GM12873 (cell line): ENCODE measurements at regions not wholly inside any gene's neighbourhood (a gene's known extent, or its start where the extent isn't known, plus 50 kb on each side); places are given as distances from the start of the nearest gene placed in this dataset.

Source experiments
- CTCF ChIP-seq: IDR thresholded peaks from 2 replicates; pipeline ENCODE4 v1.5.1; 2012; ENCODE audit warnings: low read depth, mild to moderate bottlenecking, moderate library complexity, low read length, control low read depth; ENCODE audit not compliant: insufficient read depth; ENCODE audit errors: missing control alignments

GRCh38 chr9:28086881-28087280 is 513.6 kb upstream of the C9orf72 start:
- no peak for TF ChIP-seq CTCF

- TF ChIP-seq CTCF, result no peak
Observed at GRCh38 chr9:28092981-28093936, 520.0 kb upstream of the C9orf72 start.

GRCh38 chr9:28101509-28101908 is 528.2 kb upstream of the C9orf72 start:
- TF ChIP-seq CTCF, result no peak

GRCh38 chr9:28105001-28105400 is 531.7 kb upstream of the C9orf72 start:
- no peak for TF ChIP-seq CTCF

- no peak for TF ChIP-seq CTCF
Observed at GRCh38 chr9:28120184-28120583, 546.9 kb upstream of the C9orf72 start.

GRCh38 chr9:28120626-28121025 is 547.3 kb upstream of the C9orf72 start:
- TF ChIP-seq CTCF, result no peak

- TF ChIP-seq CTCF, result no peak
Observed at GRCh38 chr9:28121366-28121765, 548.1 kb upstream of the C9orf72 start.
